SKM-1 (cell line): ENCODE measurements at regions not wholly inside any gene's neighbourhood (a gene's known extent, or its start where the extent isn't known, plus 50 kb on each side); places are given as distances from the start of the nearest gene placed in this dataset.

Experiments used
- DNase-seq: peaks from one replicate; lab custom pipeline; 2025; ENCODE audit not compliant: unreplicated experiment; lab: John Stamatoyannopoulos, UW

- DNase-seq, result no peak
These were observed 52.6 kb upstream of the RUFY1 start for GRCh38 chr5:179497636-179498340.

- DNase-seq, result no peak
These were observed 54.4 kb upstream of the RUFY1 start for GRCh38 chr5:179495906-179496455.

GRCh38 chr5:179494774-179495526 lies 55.4 kb upstream of the RUFY1 start:
- DNase-seq, result no peak

GRCh38 chr5:179488975-179489374 lies 61.4 kb upstream of the RUFY1 start:
- DNase-seq, result no peak

- DNase-seq, result no peak
These were observed 61.9 kb upstream of the RUFY1 start for GRCh38 chr5:179488491-179488890.

- no peak for DNase-seq
These were observed 63.2 kb upstream of the RUFY1 start for GRCh38 chr5:179487145-179487544.

GRCh38 chr5:179486596-179487051 lies 63.7 kb upstream of the RUFY1 start:
- DNase-seq, result no peak

GRCh38 chr5:179485845-179486575 lies 64.3 kb upstream of the RUFY1 start:
- no peak for DNase-seq

- DNase-seq, result no peak
These were observed 65.6 kb upstream of the RUFY1 start for GRCh38 chr5:179484761-179485160.

GRCh38 chr5:179484201-179484600 lies 66.2 kb upstream of the RUFY1 start:
- DNase-seq, result no peak

- no peak for DNase-seq
These were observed 71.7 kb upstream of the RUFY1 start for GRCh38 chr5:179478624-179479023.

- no peak for DNase-seq
These were observed 75.1 kb upstream of the RUFY1 start for GRCh38 chr5:179475208-179475751.

GRCh38 chr5:179472641-179473040 lies 77.7 kb upstream of the RUFY1 start:
- no peak for DNase-seq

GRCh38 chr5:179472174-179472573 lies 78.2 kb upstream of the RUFY1 start:
- DNase-seq, result no peak

- DNase-seq, result no peak
These were observed 80.2 kb upstream of the RUFY1 start for GRCh38 chr5:179470201-179470600.

GRCh38 chr5:179468696-179469095 lies 81.7 kb upstream of the RUFY1 start:
- DNase-seq, result no peak

GRCh38 chr5:179467441-179467840 lies 82.9 kb upstream of the RUFY1 start:
- no peak for DNase-seq

GRCh38 chr5:179464631-179465030 lies 85.7 kb upstream of the RUFY1 start:
- no peak for DNase-seq

GRCh38 chr5:179462040-179462439 lies 88.3 kb upstream of the RUFY1 start:
- no peak for DNase-seq

- DNase-seq, result no peak
These were observed 88.8 kb upstream of the RUFY1 start for GRCh38 chr5:179461576-179461975.

GRCh38 chr5:179459771-179460170 lies 90.6 kb upstream of the RUFY1 start:
- DNase-seq, result no peak
